HepG2 (cell line): ENCODE measurements at regions not wholly inside any gene's neighbourhood (a gene's known extent, or its start where the extent isn't known, plus 50 kb on each side); places are given as distances from the start of the nearest gene placed in this dataset.
A peak's percentile ranks its signal among the peaks of the same experiment; 100 is the strongest.

Experiments used
- ATAC-seq: fragments of 200-7000 bp; cut with Tn5 transposase; 3 replicates; pipeline ENCODE4 v1.9.1; 2020; ENCODE audit warnings: mild to moderate bottlenecking, moderate library complexity
- BruUV-seq: library from RNA; stranded (reverse); fragments of 400-500 nt; replicated peaks from 2 replicates; lab custom pipeline; 2021; lab: Mats Ljungman, UMichigan
- CTCF ChIA-PET: fragments of 300-600 bp; formaldehyde crosslinking; extraction: SDS; loops from one replicate; lab custom pipeline; 2021; ENCODE audit warnings: low total read pairs, inconsistent platforms, low intra/inter-chr PET ratio; lab: Yijun Ruan, JAX
- POLR2A ChIA-PET: fragments of 350-600 bp; sonication (Branson Sonifier 250); formaldehyde crosslinking; loops from one replicate; lab custom pipeline; 2020; ENCODE audit warnings: antibody characterized with exemption, inconsistent platforms; lab: Yijun Ruan, JAX
- DNase-seq: peaks from one replicate; pipeline ENCODE4 v3.0.0-alpha.2; 2015; ENCODE audit warnings: low spot score
- FAIRE-seq: peaks from 3 replicates; lab custom pipeline; 2011; peaks lifted over from hg19 to GRCh38; lab: Jason Lieb, UNC
- H2AFZ ChIP-seq: one replicate; pipeline ENCODE4 v1.6.1; 2011; ENCODE audit warnings: low read length, inconsistent platforms
- H3K27ac ChIP-seq: fragments of 300-600 bp; 3 replicates; pipeline ENCODE4 v1.8.0; 2011; ENCODE audit warnings: mixed run types, mild to moderate bottlenecking, mixed read lengths, low read length, inconsistent platforms; ENCODE audit not compliant: insufficient read depth; ENCODE audit errors: extremely low read length
- H3K27me3 ChIP-seq, 2 experiments: fragments of 200-600 bp in 1 of 2; 2 replicates in 1 of 2; 3 replicates in 1 of 2; pipeline versions ENCODE4 v1.6.0 to v1.8.0; 2011; ENCODE audit warnings: low read length in 2 of 2, mild to moderate bottlenecking in 2 of 2, moderate library complexity in 2 of 2, inconsistent platforms in 1 of 2; ENCODE audit not compliant: insufficient read depth in 2 of 2, control insufficient read depth in 1 of 2
- H3K36me3 ChIP-seq, 2 experiments: fragments of 200-600 bp in 1 of 2; replicated peaks in 1 of 2; 2 replicates in 1 of 2; 3 replicates in 1 of 2; pipeline versions ENCODE4 v1.5.1 to v1.8.0; 2011; ENCODE audit warnings: low read length in 2 of 2, inconsistent platforms in 1 of 2; ENCODE audit not compliant: insufficient read depth in 2 of 2, control insufficient read depth in 1 of 2
- H3K4me1 ChIP-seq: 2 replicates; pipeline ENCODE4 v1.5.1; 2012; ENCODE audit warnings: low read length, inconsistent platforms; ENCODE audit not compliant: insufficient read depth
- H3K4me2 ChIP-seq: 2 replicates; pipeline ENCODE4 v1.6.0; 2011; ENCODE audit warnings: low read depth, low read length, inconsistent platforms
- H3K4me3 ChIP-seq, 3 experiments: fragments of 200-600 bp in 1 of 3; sonication (generic), shearing (Covaris generic) in 1 of 3; replicated peaks in 1 of 3; 2 replicates each; pipeline ENCODE4 v1.5.1; 2011 to 2016; ENCODE audit warnings: low read length in 3 of 3, inconsistent platforms in 2 of 3, low read depth in 2 of 3, mild to moderate bottlenecking in 2 of 3, control low read depth in 1 of 3, mixed read lengths in 1 of 3; ENCODE audit not compliant: insufficient read depth in 1 of 3
- H3K79me2 ChIP-seq: one replicate; pipeline ENCODE4 v1.6.1; 2011; ENCODE audit warnings: low read length, inconsistent platforms; ENCODE audit not compliant: insufficient read depth
- H3K9ac ChIP-seq: 2 replicates; pipeline ENCODE4 v1.6.0; 2011; ENCODE audit warnings: mild to moderate bottlenecking, low read depth, low read length, inconsistent platforms; ENCODE audit not compliant: insufficient read depth
- H3K9me3 ChIP-seq: 2 replicates; pipeline ENCODE4 v1.5.1; 2012; ENCODE audit warnings: mild to moderate bottlenecking, low read length
- H4K20me1 ChIP-seq: 2 replicates; pipeline ENCODE4 v1.6.0; 2011; ENCODE audit warnings: inconsistent platforms, mild to moderate bottlenecking, low read length, moderate library complexity; ENCODE audit not compliant: insufficient read depth
- DNMT1 ChIP-seq: sonication (generic); formaldehyde crosslinking; IDR thresholded peaks from 2 replicates; pipeline ENCODE4 v1.5.1; 2020; ENCODE audit warnings: mild to moderate bottlenecking, missing genetic modification reagents
- STAG1 ChIP-seq: sonication (generic); formaldehyde crosslinking; IDR thresholded peaks from 2 replicates; pipeline ENCODE4 v1.4.0; 2020; ENCODE audit warnings: missing genetic modification reagents
- WGBS: methylation state at CpG from one replicate; pipeline ENCODE4 v1.1.6; 2017; ENCODE audit warnings: low lambda C conversion rate; 5-methylcytosine and 5-hydroxymethylcytosine counted together
- in situ Hi-C: cut with HindIII; loops from 2 replicates; pipeline ENCODE4 v1.10.0; 2017; ENCODE audit warnings: low pct_unique_long_range_greater_than_20kb; ENCODE audit not compliant: extremely low pct_ligation_motif_present
- intact Hi-C: fragments of 100-400 bp; cut with micrococcal nuclease; formaldehyde crosslinking; loops from one replicate; pipeline ENCODE4 v1.10.0; 2022; ENCODE audit not compliant: unreplicated experiment
- TF ChIP-seq, protein P1 (sequence below): sonication (generic); formaldehyde crosslinking; IDR thresholded peaks from 2 replicates; pipeline ENCODE4 v1.4.0; 2020; ENCODE audit warnings: missing genetic modification reagents
- TF ChIP-seq, protein P2 (sequence below): sonication (generic); formaldehyde crosslinking; IDR thresholded peaks from 2 replicates; pipeline ENCODE4 v1.5.0; 2020; ENCODE audit warnings: mild to moderate bottlenecking, missing genetic modification reagents, moderate library complexity

DNA sequence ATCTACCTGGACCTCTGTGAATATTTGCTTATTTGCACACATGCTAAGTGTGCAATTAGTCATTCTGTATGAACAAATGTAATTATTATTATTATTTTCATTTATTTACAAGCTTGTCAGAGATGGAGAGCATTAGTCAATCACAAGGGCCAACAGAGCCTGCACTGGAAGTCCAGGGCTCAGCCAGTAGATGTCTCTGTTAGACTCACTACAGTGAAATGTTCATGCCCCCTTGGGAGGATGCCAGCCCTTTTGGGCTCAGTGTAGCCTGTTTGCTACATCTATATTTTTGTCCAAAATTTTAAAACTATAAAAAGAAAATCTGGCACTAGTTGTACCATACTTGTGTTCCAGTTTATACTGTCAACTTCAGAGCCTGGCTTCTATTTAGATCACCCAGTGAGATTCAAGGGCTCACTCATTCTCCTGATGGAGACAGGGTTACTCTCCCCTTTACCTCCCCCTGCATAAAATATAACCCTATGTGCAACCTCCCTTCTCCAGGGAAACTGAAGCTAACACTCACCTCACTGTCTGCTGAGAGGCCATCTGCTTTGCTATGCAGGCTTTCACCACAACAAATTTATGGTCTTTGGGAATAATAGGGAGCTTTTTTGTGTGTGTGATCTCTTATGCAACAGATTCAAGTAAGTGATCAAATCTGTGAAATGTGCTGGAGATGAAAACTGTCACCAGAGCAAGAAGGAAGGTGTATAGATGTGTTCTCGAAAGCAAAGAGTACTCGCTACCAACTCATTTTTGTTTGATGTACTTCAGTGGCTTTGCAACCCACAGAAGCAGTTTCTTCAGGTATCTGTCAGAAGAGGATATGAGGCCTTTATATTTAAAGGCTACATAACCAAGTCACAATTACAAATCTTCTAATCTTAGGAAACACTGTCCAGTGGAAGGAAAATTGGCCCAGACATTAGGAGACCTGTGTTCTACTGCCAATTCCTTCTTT lies 99.9 kb upstream of the TLE4 start:
- Histone ChIP-seq H3K9ac (no peak overlapping the region), H4K20me1 (no peaks in the 10 kb centered on the region)
- TF ChIP-seq DNMT1 (CRISPR knock-in tag) (no peak), STAG1 (CRISPR knock-in tag) (peak; percentile 12; the same call in 1 of the 2 replicates)
- TF ChIP-seq, protein P1, sequence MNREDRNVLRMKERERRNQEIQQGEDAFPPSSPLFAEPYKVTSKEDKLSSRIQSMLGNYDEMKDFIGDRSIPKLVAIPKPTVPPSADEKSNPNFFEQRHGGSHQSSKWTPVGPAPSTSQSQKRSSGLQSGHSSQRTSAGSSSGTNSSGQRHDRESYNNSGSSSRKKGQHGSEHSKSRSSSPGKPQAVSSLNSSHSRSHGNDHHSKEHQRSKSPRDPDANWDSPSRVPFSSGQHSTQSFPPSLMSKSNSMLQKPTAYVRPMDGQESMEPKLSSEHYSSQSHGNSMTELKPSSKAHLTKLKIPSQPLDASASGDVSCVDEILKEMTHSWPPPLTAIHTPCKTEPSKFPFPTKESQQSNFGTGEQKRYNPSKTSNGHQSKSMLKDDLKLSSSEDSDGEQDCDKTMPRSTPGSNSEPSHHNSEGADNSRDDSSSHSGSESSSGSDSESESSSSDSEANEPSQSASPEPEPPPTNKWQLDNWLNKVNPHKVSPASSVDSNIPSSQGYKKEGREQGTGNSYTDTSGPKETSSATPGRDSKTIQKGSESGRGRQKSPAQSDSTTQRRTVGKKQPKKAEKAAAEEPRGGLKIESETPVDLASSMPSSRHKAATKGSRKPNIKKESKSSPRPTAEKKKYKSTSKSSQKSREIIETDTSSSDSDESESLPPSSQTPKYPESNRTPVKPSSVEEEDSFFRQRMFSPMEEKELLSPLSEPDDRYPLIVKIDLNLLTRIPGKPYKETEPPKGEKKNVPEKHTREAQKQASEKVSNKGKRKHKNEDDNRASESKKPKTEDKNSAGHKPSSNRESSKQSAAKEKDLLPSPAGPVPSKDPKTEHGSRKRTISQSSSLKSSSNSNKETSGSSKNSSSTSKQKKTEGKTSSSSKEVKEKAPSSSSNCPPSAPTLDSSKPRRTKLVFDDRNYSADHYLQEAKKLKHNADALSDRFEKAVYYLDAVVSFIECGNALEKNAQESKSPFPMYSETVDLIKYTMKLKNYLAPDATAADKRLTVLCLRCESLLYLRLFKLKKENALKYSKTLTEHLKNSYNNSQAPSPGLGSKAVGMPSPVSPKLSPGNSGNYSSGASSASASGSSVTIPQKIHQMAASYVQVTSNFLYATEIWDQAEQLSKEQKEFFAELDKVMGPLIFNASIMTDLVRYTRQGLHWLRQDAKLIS (CRISPR knock-in tag): no peak
- TF ChIP-seq, protein P2, sequence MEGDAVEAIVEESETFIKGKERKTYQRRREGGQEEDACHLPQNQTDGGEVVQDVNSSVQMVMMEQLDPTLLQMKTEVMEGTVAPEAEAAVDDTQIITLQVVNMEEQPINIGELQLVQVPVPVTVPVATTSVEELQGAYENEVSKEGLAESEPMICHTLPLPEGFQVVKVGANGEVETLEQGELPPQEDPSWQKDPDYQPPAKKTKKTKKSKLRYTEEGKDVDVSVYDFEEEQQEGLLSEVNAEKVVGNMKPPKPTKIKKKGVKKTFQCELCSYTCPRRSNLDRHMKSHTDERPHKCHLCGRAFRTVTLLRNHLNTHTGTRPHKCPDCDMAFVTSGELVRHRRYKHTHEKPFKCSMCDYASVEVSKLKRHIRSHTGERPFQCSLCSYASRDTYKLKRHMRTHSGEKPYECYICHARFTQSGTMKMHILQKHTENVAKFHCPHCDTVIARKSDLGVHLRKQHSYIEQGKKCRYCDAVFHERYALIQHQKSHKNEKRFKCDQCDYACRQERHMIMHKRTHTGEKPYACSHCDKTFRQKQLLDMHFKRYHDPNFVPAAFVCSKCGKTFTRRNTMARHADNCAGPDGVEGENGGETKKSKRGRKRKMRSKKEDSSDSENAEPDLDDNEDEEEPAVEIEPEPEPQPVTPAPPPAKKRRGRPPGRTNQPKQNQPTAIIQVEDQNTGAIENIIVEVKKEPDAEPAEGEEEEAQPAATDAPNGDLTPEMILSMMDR (CRISPR knock-in tag): 0 out of 2 replicates have a peak, but pooled peaks have one; percentile 8
- TF ChIP-seq, all 625 proteins: peak for 2
- DNase-seq: no peak
- no peak overlapping the region for H3K4me3 ChIP-seq
- BruUV-seq: no TSS peak
- in situ Hi-C loops (no loop called here), intact Hi-C loops (no loop called here)
- POLR2A ChIA-PET: no interaction called here
- no peaks in the 10 kb centered on the region for H3K9me3 ChIP-seq
- 3% methylated on average over 2 of the region's 2 CpGs for WGBS
- no peak overlapping the region for H3K4me2 ChIP-seq
- no peak overlapping the region for H3K27ac ChIP-seq
- H3K4me1 ChIP-seq: no peaks in the 10 kb centered on the region
- no peak for ATAC-seq
- H3K36me3 ChIP-seq: no peaks in the 10 kb centered on the region
- H2AFZ ChIP-seq: no peak overlapping the region
- CTCF ChIA-PET: no interaction called here
- H3K79me2 ChIP-seq: no peaks in the 10 kb centered on the region
- FAIRE-seq: no peak
- no peaks in the 10 kb centered on the region; a peak in 1 of 5 replicates for H3K27me3 ChIP-seq
